ENCODE measurements at regions not wholly inside any gene's neighbourhood (a gene's known extent, or its start where the extent isn't known, plus 50 kb on each side); places are given as distances from the start of the nearest gene placed in this dataset.

- Histone ChIP-seq H3K36me3 (ENCODE audit: control insufficient read depth, insufficient read depth, low read length) (no peaks in the 10 kb centered on the region), H3K27me3 (ENCODE audit: control insufficient read depth, insufficient read depth, low read length) (no peaks in the 10 kb centered on the region), H3K9me3 (ENCODE audit: control insufficient read depth, low read length) (no peaks in the 10 kb centered on the region), H3K4me1 (no peaks in the 10 kb centered on the region), H3K79me2 (no peaks in the 10 kb centered on the region), H2AFZ (no peak overlapping the region), H3K9ac (no peak overlapping the region), H3K27ac (no peak overlapping the region), H3K4me3 (ENCODE audit: low read depth, low read length) (no peak overlapping the region), H3K4me2 (ENCODE audit: low read length) (no peak overlapping the region)
- TF ChIP-seq CTCF (IDR thresholded peaks at IDR 0.05), result no peak
Observed at GRCh38 chr18:75503615-75504014, 76.1 kb upstream of the SMIM21 start.

- no peaks in the 10 kb centered on the region for H3K79me2 ChIP-seq
- TF ChIP-seq CTCF (IDR thresholded peaks at IDR 0.05), result no peak
- no peak overlapping the region for H3K27ac ChIP-seq
- no peak overlapping the region for H3K9ac ChIP-seq
- H3K4me3 ChIP-seq (ENCODE audit: low read depth, low read length), result no peak overlapping the region
- no peak overlapping the region for H2AFZ ChIP-seq
- H3K4me2 ChIP-seq (ENCODE audit: low read length), result no peak overlapping the region
- no peaks in the 10 kb centered on the region for H3K4me1 ChIP-seq
- H3K9me3 ChIP-seq (ENCODE audit: control insufficient read depth, low read length), result no peaks in the 10 kb centered on the region
- H3K27me3 ChIP-seq (ENCODE audit: control insufficient read depth, insufficient read depth, low read length), result no peaks in the 10 kb centered on the region
- H3K36me3 ChIP-seq (ENCODE audit: control insufficient read depth, insufficient read depth, low read length), result no peaks in the 10 kb centered on the region
Observed at GRCh38 chr18:75502286-75502685, 74.8 kb upstream of the SMIM21 start.

GRCh38 chr18:75500545-75500944 lies 73.0 kb upstream of the SMIM21 start:
- Histone ChIP-seq H3K27ac (no peak overlapping the region), H3K9ac (no peak overlapping the region), H3K4me1 (no peaks in the 10 kb centered on the region), H3K36me3 (ENCODE audit: control insufficient read depth, insufficient read depth, low read length) (no peaks in the 10 kb centered on the region), H3K9me3 (ENCODE audit: control insufficient read depth, low read length) (no peaks in the 10 kb centered on the region), H2AFZ (no peak overlapping the region), H3K79me2 (no peaks in the 10 kb centered on the region), H3K4me2 (ENCODE audit: low read length) (no peak overlapping the region), H3K27me3 (ENCODE audit: control insufficient read depth, insufficient read depth, low read length) (peaks cover 2% of the 10 kb centered on the region), H3K4me3 (ENCODE audit: low read depth, low read length) (no peak overlapping the region)
- TF ChIP-seq CTCF (IDR thresholded peaks at IDR 0.05), result no peak

- no peak overlapping the region for H3K4me2 ChIP-seq (ENCODE audit: low read length)
- H3K27me3 ChIP-seq (ENCODE audit: control insufficient read depth, insufficient read depth, low read length), result peaks cover 2% of the 10 kb centered on the region
- TF ChIP-seq CTCF (IDR thresholded peaks at IDR 0.05), result no peak
- H3K36me3 ChIP-seq (ENCODE audit: control insufficient read depth, insufficient read depth, low read length), result no peaks in the 10 kb centered on the region
- no peak overlapping the region for H2AFZ ChIP-seq
- no peak overlapping the region for H3K27ac ChIP-seq
- H3K9ac ChIP-seq, result no peak overlapping the region
- no peaks in the 10 kb centered on the region for H3K9me3 ChIP-seq (ENCODE audit: control insufficient read depth, low read length)
- no peaks in the 10 kb centered on the region for H3K79me2 ChIP-seq
- no peak overlapping the region for H3K4me3 ChIP-seq (ENCODE audit: low read depth, low read length)
- H3K4me1 ChIP-seq, result no peaks in the 10 kb centered on the region
Observed at GRCh38 chr18:75497576-75498235, 70.2 kb upstream of the SMIM21 start.

- peaks cover 2% of the 10 kb centered on the region for H3K27me3 ChIP-seq (ENCODE audit: control insufficient read depth, insufficient read depth, low read length)
- no peak overlapping the region for H3K4me2 ChIP-seq (ENCODE audit: low read length)
- no peaks in the 10 kb centered on the region for H3K36me3 ChIP-seq (ENCODE audit: control insufficient read depth, insufficient read depth, low read length)
- no peak overlapping the region for H3K4me3 ChIP-seq (ENCODE audit: low read depth, low read length)
- no peak overlapping the region for H3K27ac ChIP-seq
- TF ChIP-seq CTCF (IDR thresholded peaks at IDR 0.05), result no peak
- no peaks in the 10 kb centered on the region for H3K9me3 ChIP-seq (ENCODE audit: control insufficient read depth, low read length)
- H3K4me1 ChIP-seq, result no peaks in the 10 kb centered on the region
- no peak overlapping the region for H3K9ac ChIP-seq
- no peaks in the 10 kb centered on the region for H3K79me2 ChIP-seq
- H2AFZ ChIP-seq, result no peak overlapping the region
Observed at GRCh38 chr18:75496151-75496550, 68.6 kb upstream of the SMIM21 start.
